ENCODE measurements at regions not wholly inside any gene's neighbourhood (a gene's known extent, or its start where the extent isn't known, plus 50 kb on each side); places are given as distances from the start of the nearest gene placed in this dataset.

DNA sequence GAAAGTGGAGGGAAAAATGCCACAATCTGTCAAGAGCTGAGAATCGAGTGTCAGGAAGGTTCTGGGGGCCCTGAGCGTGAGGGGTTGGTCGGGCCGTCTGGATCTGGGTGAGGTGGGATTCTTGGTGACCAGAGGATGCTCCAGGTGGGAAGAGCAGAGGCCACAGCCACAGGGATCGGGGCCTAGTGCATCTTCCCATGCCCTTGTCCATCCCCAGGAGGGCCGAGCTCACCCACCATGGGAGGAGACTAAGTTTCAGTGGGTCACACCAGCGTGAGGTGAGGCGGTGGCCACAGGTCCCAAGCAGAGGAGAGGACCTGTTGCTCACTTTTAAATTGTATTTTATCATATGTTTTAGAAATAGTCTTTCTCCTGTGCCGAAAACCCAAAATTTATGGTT is 70.0 kb downstream of the TMEM18 start:
- H3K4me1 ChIP-seq (ENCODE audit: control insufficient read depth, insufficient read depth, low read length): no peaks in the 10 kb centered on the region
- no TSS peak for BruUV-seq (replicated peaks)
- no peaks in the 10 kb centered on the region for H3K79me2 ChIP-seq (ENCODE audit: control insufficient read depth, insufficient read depth, low read length)
- no peak overlapping the region for H3K9ac ChIP-seq (ENCODE audit: control insufficient read depth, insufficient read depth, low read length)
- H3K27me3 ChIP-seq (replicated peaks in 1 of 2; ENCODE audit: control insufficient read depth in 2 of 2, insufficient read depth in 2 of 2, low read length in 1 of 2): no peaks in the 10 kb centered on the region
- SMC1A ChIA-PET (ENCODE audit: uncharacterized antibody, unreplicated experiment): no interaction called here
- TF ChIP-seq HDAC2 (IDR thresholded peaks at IDR 0.05) (no peak), MEF2A (IDR thresholded peaks at IDR 0.05; ENCODE audit: insufficient read depth, low read depth, low read length) (no peak), ZNF217 (IDR thresholded peaks at IDR 0.05) (no peak)
- RAD21 ChIA-PET (ENCODE audit: unreplicated experiment): no interaction called here
- CTCF ChIA-PET: no interaction called here
- no peak for DNase-seq (ENCODE audit: low read depth, low spot score)
- no peak for ATAC-seq
- intact Hi-C loops (cut with micrococcal nuclease; ENCODE audit: unreplicated experiment): no loop called here
- no peaks in the 10 kb centered on the region for H4K20me1 ChIP-seq (ENCODE audit: control insufficient read depth, insufficient read depth)
- WGBS (ENCODE audit: insufficient coverage, insufficient replicate concordance, low lambda C conversion rate, missing lambda C conversion rate): 29% methylated on average over 9 of the region's 9 CpGs
- POLR2A ChIA-PET: no interaction called here
- FAIRE-seq: no peak
- no peak overlapping the region for H3K27ac ChIP-seq (ENCODE audit: control insufficient read depth, insufficient read depth)
- H3K9me3 ChIP-seq (replicated peaks; ENCODE audit: control insufficient read depth, insufficient read depth, low read length): no peaks in the 10 kb centered on the region; the same call in 2 of the 3 replicates
- no peak overlapping the region for H2AFZ ChIP-seq (ENCODE audit: control insufficient read depth, low read depth, low read length)
- no peak overlapping the region for H3K4me3 ChIP-seq
- in situ Hi-C loops (cut with MboI): no loop called here
- H3K4me2 ChIP-seq (ENCODE audit: control insufficient read depth, insufficient read depth): no peak overlapping the region
- no peaks in the 10 kb centered on the region for H3K36me3 ChIP-seq (ENCODE audit: control insufficient read depth in 2 of 2, insufficient read depth in 2 of 2, low read length in 1 of 2)

- Histone ChIP-seq H2AFZ (ENCODE audit: control insufficient read depth, low read depth, low read length) (no peak overlapping the region), H3K9me3 (replicated peaks; ENCODE audit: control insufficient read depth, insufficient read depth, low read length) (no peaks in the 10 kb centered on the region; the same call in 2 of the 3 replicates), H3K4me2 (ENCODE audit: control insufficient read depth, insufficient read depth) (no peak overlapping the region), H4K20me1 (ENCODE audit: control insufficient read depth, insufficient read depth) (no peaks in the 10 kb centered on the region), H3K27ac (ENCODE audit: control insufficient read depth, insufficient read depth) (no peak overlapping the region), H3K4me1 (ENCODE audit: control insufficient read depth, insufficient read depth, low read length) (no peaks in the 10 kb centered on the region), H3K27me3 (replicated peaks in 1 of 2; ENCODE audit: control insufficient read depth in 2 of 2, insufficient read depth in 2 of 2, low read length in 1 of 2) (no peaks in the 10 kb centered on the region), H3K79me2 (ENCODE audit: control insufficient read depth, insufficient read depth, low read length) (no peaks in the 10 kb centered on the region), H3K9ac (ENCODE audit: control insufficient read depth, insufficient read depth, low read length) (no peak overlapping the region), H3K4me3 (no peak overlapping the region), H3K36me3 (ENCODE audit: control insufficient read depth in 2 of 2, insufficient read depth in 2 of 2, low read length in 1 of 2) (no peaks in the 10 kb centered on the region)
- intact Hi-C loops (cut with micrococcal nuclease; ENCODE audit: unreplicated experiment): no loop called here
- in situ Hi-C loops (cut with MboI): no loop called here
- RAD21 ChIA-PET (ENCODE audit: unreplicated experiment): no interaction called here
- FAIRE-seq (no peak), ATAC-seq (no peak), DNase-seq (ENCODE audit: low read depth, low spot score) (no peak)
- 62% methylated on average over 24 of the region's 24 CpGs for WGBS (ENCODE audit: insufficient coverage, insufficient replicate concordance, low lambda C conversion rate, missing lambda C conversion rate)
- SMC1A ChIA-PET (ENCODE audit: uncharacterized antibody, unreplicated experiment): no interaction called here
- POLR2A ChIA-PET: no interaction called here
- CTCF ChIA-PET: no interaction called here
- BruUV-seq (replicated peaks): no TSS peak
- TF ChIP-seq, protein P1, sequence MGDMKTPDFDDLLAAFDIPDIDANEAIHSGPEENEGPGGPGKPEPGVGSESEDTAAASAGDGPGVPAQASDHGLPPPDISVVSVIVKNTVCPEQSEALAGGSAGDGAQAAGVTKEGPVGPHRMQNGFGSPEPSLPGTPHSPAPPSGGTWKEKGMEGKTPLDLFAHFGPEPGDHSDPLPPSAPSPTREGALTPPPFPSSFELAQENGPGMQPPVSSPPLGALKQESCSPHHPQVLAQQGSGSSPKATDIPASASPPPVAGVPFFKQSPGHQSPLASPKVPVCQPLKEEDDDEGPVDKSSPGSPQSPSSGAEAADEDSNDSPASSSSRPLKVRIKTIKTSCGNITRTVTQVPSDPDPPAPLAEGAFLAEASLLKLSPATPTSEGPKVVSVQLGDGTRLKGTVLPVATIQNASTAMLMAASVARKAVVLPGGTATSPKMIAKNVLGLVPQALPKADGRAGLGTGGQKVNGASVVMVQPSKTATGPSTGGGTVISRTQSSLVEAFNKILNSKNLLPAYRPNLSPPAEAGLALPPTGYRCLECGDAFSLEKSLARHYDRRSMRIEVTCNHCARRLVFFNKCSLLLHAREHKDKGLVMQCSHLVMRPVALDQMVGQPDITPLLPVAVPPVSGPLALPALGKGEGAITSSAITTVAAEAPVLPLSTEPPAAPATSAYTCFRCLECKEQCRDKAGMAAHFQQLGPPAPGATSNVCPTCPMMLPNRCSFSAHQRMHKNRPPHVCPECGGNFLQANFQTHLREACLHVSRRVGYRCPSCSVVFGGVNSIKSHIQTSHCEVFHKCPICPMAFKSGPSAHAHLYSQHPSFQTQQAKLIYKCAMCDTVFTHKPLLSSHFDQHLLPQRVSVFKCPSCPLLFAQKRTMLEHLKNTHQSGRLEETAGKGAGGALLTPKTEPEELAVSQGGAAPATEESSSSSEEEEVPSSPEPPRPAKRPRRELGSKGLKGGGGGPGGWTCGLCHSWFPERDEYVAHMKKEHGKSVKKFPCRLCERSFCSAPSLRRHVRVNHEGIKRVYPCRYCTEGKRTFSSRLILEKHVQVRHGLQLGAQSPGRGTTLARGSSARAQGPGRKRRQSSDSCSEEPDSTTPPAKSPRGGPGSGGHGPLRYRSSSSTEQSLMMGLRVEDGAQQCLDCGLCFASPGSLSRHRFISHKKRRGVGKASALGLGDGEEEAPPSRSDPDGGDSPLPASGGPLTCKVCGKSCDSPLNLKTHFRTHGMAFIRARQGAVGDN (IDR thresholded peaks at IDR 0.05): no peak
- no peak for TF ChIP-seq NFYB (IDR thresholded peaks at IDR 0.05; ENCODE audit: insufficient read depth, low read depth, low read length)
- no peak for TF ChIP-seq IRF5 (IDR thresholded peaks at IDR 0.05; ENCODE audit: borderline replicate concordance)
- TF ChIP-seq PKNOX1 (IDR thresholded peaks at IDR 0.05): no peak
- TF ChIP-seq HDGF (IDR thresholded peaks at IDR 0.05): no peak
- TF ChIP-seq RFX5 (IDR thresholded peaks at IDR 0.05; ENCODE audit: low read depth, low read length): no peak
These were observed 71.3 kb downstream of the TMEM18 start for GRCh38 chr2:605674-606608.

Data from GM12878 (cell line).